HepG2 (cell line): ENCODE measurements at regions not wholly inside any gene's neighbourhood (a gene's known extent, or its start where the extent isn't known, plus 50 kb on each side); places are given as distances from the start of the nearest gene placed in this dataset.

ENCODE experiments used
- ATF1 ChIP-seq: IDR thresholded peaks from 2 replicates; pipeline ENCODE4 v1.6.1; 2016; ENCODE audit warnings: mild to moderate bottlenecking, control low read depth
- HES4 ChIP-seq: sonication (generic); formaldehyde crosslinking; IDR thresholded peaks from 2 replicates; pipeline ENCODE4 v1.9.0; 2021; ENCODE audit warnings: mild to moderate bottlenecking, missing genetic modification reagents, borderline replicate concordance
- HOXA3 ChIP-seq: sonication (generic); formaldehyde crosslinking; IDR thresholded peaks from 2 replicates; pipeline ENCODE4 v1.5.0; 2020; ENCODE audit warnings: missing genetic modification reagents
- HOXD1 ChIP-seq: sonication (generic); formaldehyde crosslinking; IDR thresholded peaks from 2 replicates; pipeline ENCODE4 v1.5.0; 2020; ENCODE audit warnings: missing genetic modification reagents
- NFIC ChIP-seq: IDR thresholded peaks from 2 replicates; pipeline ENCODE4 v1.6.1; 2012; ENCODE audit warnings: mild to moderate bottlenecking, low read length, inconsistent platforms
- THAP9 ChIP-seq: sonication (generic); formaldehyde crosslinking; IDR thresholded peaks from 2 replicates; pipeline ENCODE4; 2020; ENCODE audit warnings: missing genetic modification reagents, mild to moderate bottlenecking, borderline replicate concordance
- ZNF616 ChIP-seq: sonication (generic); formaldehyde crosslinking; IDR thresholded peaks from 2 replicates; pipeline ENCODE4 v1.5.0; 2020; ENCODE audit warnings: low read depth, mild to moderate bottlenecking, missing genetic modification reagents
- ZNF678 ChIP-seq: sonication (generic); formaldehyde crosslinking; IDR thresholded peaks from 2 replicates; pipeline ENCODE4 v1.4.0; 2020; ENCODE audit warnings: mild to moderate bottlenecking, missing genetic modification reagents
- ZNF710 ChIP-seq: sonication (generic); formaldehyde crosslinking; IDR thresholded peaks from 2 replicates; pipeline ENCODE4 v1.5.0; 2020; ENCODE audit warnings: mild to moderate bottlenecking, missing genetic modification reagents, borderline replicate concordance
- TF ChIP-seq, protein P1 (sequence below): sonication (generic); formaldehyde crosslinking; IDR thresholded peaks from 2 replicates; pipeline ENCODE4 v1.5.1; 2020; ENCODE audit warnings: missing genetic modification reagents, mild to moderate bottlenecking, borderline replicate concordance

- TF ChIP-seq, protein P1, sequence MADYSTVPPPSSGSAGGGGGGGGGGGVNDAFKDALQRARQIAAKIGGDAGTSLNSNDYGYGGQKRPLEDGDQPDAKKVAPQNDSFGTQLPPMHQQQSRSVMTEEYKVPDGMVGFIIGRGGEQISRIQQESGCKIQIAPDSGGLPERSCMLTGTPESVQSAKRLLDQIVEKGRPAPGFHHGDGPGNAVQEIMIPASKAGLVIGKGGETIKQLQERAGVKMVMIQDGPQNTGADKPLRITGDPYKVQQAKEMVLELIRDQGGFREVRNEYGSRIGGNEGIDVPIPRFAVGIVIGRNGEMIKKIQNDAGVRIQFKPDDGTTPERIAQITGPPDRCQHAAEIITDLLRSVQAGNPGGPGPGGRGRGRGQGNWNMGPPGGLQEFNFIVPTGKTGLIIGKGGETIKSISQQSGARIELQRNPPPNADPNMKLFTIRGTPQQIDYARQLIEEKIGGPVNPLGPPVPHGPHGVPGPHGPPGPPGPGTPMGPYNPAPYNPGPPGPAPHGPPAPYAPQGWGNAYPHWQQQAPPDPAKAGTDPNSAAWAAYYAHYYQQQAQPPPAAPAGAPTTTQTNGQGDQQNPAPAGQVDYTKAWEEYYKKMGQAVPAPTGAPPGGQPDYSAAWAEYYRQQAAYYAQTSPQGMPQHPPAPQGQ (CRISPR knock-in tag) = no peak
- no peak for TF ChIP-seq ZNF616 (CRISPR knock-in tag)
- TF ChIP-seq ZNF710 = no peak
- no peak for TF ChIP-seq HOXD1 (CRISPR knock-in tag)
- TF ChIP-seq ZNF678 (CRISPR knock-in tag) = no peak
- no peak for TF ChIP-seq HOXA3 (CRISPR knock-in tag)
- TF ChIP-seq THAP9 (CRISPR knock-in tag) = no peak
- no peak for TF ChIP-seq HES4 (CRISPR knock-in tag)
- TF ChIP-seq NFIC = no peak
- TF ChIP-seq ATF1 (CRISPR knock-in tag) = no peak
These were observed 131.9 kb downstream of the ASB1 start (continued) for GRCh38 chr2:238558456-238559099.
